OCI-LY1 (cell line): ENCODE measurements at regions not wholly inside any gene's neighbourhood (a gene's known extent, or its start where the extent isn't known, plus 50 kb on each side); places are given as distances from the start of the nearest gene placed in this dataset.

ENCODE experiments used
- EZH2 ChIP-seq: fragments of 200-600 bp; sonication (generic), shearing (Covaris generic); IDR thresholded peaks from 2 replicates; pipeline ENCODE4 v1.8.0; 2017; ENCODE audit warnings: borderline replicate concordance, mixed run types, mild to moderate bottlenecking, antibody characterized with exemption, low read length, moderate library complexity, mixed read lengths
- TF ChIP-seq, protein P1 (sequence below): fragments of 200-600 bp; sonication (generic), shearing (Covaris generic); IDR thresholded peaks from 2 replicates; pipeline ENCODE4 v1.5.1; 2017; ENCODE audit warnings: mild to moderate bottlenecking, antibody characterized with exemption, low read length, moderate library complexity, mixed read lengths

DNA sequence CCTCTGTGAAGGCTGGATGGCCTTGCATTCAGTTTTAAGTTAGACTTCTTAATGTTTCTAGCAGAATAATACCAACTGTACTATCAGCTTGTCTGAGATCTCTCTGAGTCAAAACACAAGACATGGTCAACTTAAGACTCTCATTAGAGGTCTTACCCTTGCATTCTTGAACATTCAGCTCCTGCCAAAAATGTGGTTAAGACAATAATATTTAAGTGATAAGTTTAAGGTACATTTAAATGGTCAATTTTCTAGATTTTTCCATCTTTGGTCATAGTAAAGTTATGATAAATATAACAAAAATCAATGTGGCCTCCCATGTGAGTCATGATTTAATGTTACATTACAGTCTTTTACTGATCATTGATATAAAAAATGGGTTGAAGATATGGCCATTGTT lies 75.0 kb downstream of the NR2F1 start:
- TF ChIP-seq, protein P1, sequence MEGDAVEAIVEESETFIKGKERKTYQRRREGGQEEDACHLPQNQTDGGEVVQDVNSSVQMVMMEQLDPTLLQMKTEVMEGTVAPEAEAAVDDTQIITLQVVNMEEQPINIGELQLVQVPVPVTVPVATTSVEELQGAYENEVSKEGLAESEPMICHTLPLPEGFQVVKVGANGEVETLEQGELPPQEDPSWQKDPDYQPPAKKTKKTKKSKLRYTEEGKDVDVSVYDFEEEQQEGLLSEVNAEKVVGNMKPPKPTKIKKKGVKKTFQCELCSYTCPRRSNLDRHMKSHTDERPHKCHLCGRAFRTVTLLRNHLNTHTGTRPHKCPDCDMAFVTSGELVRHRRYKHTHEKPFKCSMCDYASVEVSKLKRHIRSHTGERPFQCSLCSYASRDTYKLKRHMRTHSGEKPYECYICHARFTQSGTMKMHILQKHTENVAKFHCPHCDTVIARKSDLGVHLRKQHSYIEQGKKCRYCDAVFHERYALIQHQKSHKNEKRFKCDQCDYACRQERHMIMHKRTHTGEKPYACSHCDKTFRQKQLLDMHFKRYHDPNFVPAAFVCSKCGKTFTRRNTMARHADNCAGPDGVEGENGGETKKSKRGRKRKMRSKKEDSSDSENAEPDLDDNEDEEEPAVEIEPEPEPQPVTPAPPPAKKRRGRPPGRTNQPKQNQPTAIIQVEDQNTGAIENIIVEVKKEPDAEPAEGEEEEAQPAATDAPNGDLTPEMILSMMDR, result no peak
- no peak for TF ChIP-seq EZH2
